ENCODE measurements at regions not wholly inside any gene's neighbourhood (a gene's known extent, or its start where the extent isn't known, plus 50 kb on each side); places are given as distances from the start of the nearest gene placed in this dataset.

GRCh38 chr11:39589391-39589790, 1870.1 kb downstream of the LRRC4C start:
- no peak for TF ChIP-seq CTCF (IDR thresholded peaks at IDR 0.05)
- no peak for TF ChIP-seq EZH2 (IDR thresholded peaks at IDR 0.05)
- TF ChIP-seq EZH2phosphoT487 (IDR thresholded peaks at IDR 0.05), result no peak

All from neural progenitor cell (in vitro differentiated cells).